ENCODE measurements at regions not wholly inside any gene's neighbourhood (a gene's known extent, or its start where the extent isn't known, plus 50 kb on each side); places are given as distances from the start of the nearest gene placed in this dataset.

GRCh38 chr1:172959571-172959970 lies 91.2 kb downstream of the TNFSF18 start:
- DNase-seq, result no peak

GRCh38 chr1:172960019-172960418 lies 90.7 kb downstream of the TNFSF18 start:
- DNase-seq, result no peak

- no peak for DNase-seq
Measured at GRCh38 chr1:172960454-172961208, 90.1 kb downstream of the TNFSF18 start.

GRCh38 chr1:172964864-172965263 lies 85.9 kb downstream of the TNFSF18 start:
- no peak for DNase-seq

- no peak for DNase-seq
Measured at GRCh38 chr1:172966844-172967540, 83.7 kb downstream of the TNFSF18 start.

- DNase-seq, result no peak
Measured at GRCh38 chr1:172967936-172968335, 82.8 kb downstream of the TNFSF18 start.

GRCh38 chr1:172969611-172970010 lies 81.1 kb downstream of the TNFSF18 start:
- no peak for DNase-seq

- no peak for DNase-seq
Measured at GRCh38 chr1:172970186-172970585, 80.6 kb downstream of the TNFSF18 start.

GRCh38 chr1:172971241-172971640 lies 79.5 kb downstream of the TNFSF18 start:
- no peak for DNase-seq

GRCh38 chr1:172972258-172972657 lies 78.5 kb downstream of the TNFSF18 start:
- no peak for DNase-seq

GRCh38 chr1:172973424-172973823 lies 77.3 kb downstream of the TNFSF18 start:
- no peak for DNase-seq

GRCh38 chr1:172976222-172977041 lies 74.3 kb downstream of the TNFSF18 start:
- DNase-seq, result no peak

GRCh38 chr1:172977296-172978017 lies 73.3 kb downstream of the TNFSF18 start:
- DNase-seq, result no peak

- no peak for DNase-seq
Measured at GRCh38 chr1:172978595-172978994, 72.1 kb downstream of the TNFSF18 start.

GRCh38 chr1:172979828-172980227 lies 70.9 kb downstream of the TNFSF18 start:
- no peak for DNase-seq

GRCh38 chr1:172980456-172980855 lies 70.3 kb downstream of the TNFSF18 start:
- no peak for DNase-seq

GRCh38 chr1:172980971-172981370 lies 69.8 kb downstream of the TNFSF18 start:
- DNase-seq, result no peak
